Suprapubic skin (tissue), 4 donors: ENCODE measurements at regions not wholly inside any gene's neighbourhood (a gene's known extent, or its start where the extent isn't known, plus 50 kb on each side); places are given as distances from the start of the nearest gene placed in this dataset.
A peak's percentile ranks its signal among the peaks of the same experiment; 100 is the strongest.

Source experiments
- DNase-seq, 2 donors: peaks; one replicate each; pipeline ENCODE4 v3.0.0-alpha.2; 2019; ENCODE audit warnings: low spot score in 2 of 2
- H3K27ac ChIP-seq: fragments of 200-600 bp; sonication (generic); one replicate; pipeline ENCODE4 v1.5.1; 2019
- H3K27me3 ChIP-seq: fragments of 200-600 bp; sonication (generic); one replicate; pipeline ENCODE4 v1.5.1; 2019
- H3K36me3 ChIP-seq: fragments of 200-600 bp; sonication (generic); one replicate; pipeline ENCODE4 v1.5.1; 2019
- H3K4me1 ChIP-seq: fragments of 200-600 bp; sonication (generic); one replicate; pipeline ENCODE4 v1.5.1; 2019
- H3K4me3 ChIP-seq: fragments of 200-600 bp; sonication (generic); one replicate; pipeline ENCODE4 v1.5.1; 2019; ENCODE audit warnings: mild to moderate bottlenecking
- H3K9me3 ChIP-seq: fragments of 200-600 bp; sonication (generic); one replicate; pipeline ENCODE4 v1.5.1; 2019
- EP300 ChIP-seq: sonication (generic); formaldehyde crosslinking; IDR thresholded peaks from one replicate; pipeline ENCODE4 v1.6.1; 2017; ENCODE audit warnings: antibody characterized with exemption
- POLR2A ChIP-seq, 2 donors: fragments of 450-650 bp; IDR thresholded peaks; one replicate each; pipeline ENCODE4 v1.6.1; 2017; ENCODE audit warnings: antibody characterized with exemption in 2 of 2, mild to moderate bottlenecking in 2 of 2, moderate library complexity in 2 of 2
- POLR2AphosphoS5 ChIP-seq, 3 donors: sonication (generic); formaldehyde crosslinking; IDR thresholded peaks; one replicate each; pipeline ENCODE4 v1.6.1; 2017; ENCODE audit warnings: antibody characterized with exemption in 3 of 3
- WGBS: methylation state at CpG from one replicate; pipeline ENCODE4 v1.1.5; 2018; 5-methylcytosine and 5-hydroxymethylcytosine counted together
- TF ChIP-seq, protein P1 (sequence below), 2 donors: fragments of 200-600 bp in 1 of 2; fragments of 450-650 bp in 1 of 2; sonication (generic) in 1 of 2; IDR thresholded peaks; one replicate each; pipeline ENCODE4 v1.5.1; 2016 to 2019; ENCODE audit warnings: antibody characterized with exemption in 2 of 2, mild to moderate bottlenecking in 1 of 2, moderate library complexity in 1 of 2

DNA sequence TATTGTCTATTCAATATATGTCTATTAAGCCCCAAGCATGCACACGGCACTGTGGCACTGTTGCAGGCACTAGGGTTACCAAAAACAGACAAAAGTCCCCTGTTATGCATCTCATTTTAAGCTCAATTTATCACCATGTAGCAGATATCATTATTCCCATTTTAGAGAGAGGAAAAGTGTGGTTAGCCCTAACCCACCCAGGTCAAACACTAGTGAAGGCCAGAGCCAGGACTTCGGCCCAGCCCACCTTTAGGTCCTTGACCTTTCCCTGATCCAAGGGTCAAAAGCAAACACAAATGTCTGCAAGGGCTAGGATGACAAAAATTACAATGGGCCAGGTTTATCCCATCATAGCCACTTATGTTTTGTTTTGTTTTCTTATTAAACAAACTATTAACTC, 130.3 kb upstream of the NUDT7 start:
- Histone ChIP-seq H3K9me3 (no peaks in the 10 kb centered on the region), H3K27me3 (no peaks in the 10 kb centered on the region), H3K4me3 (no peak overlapping the region), H3K36me3 (no peaks in the 10 kb centered on the region), H3K27ac (no peak overlapping the region), H3K4me1 (peaks cover 4% of the 10 kb centered on the region)
- WGBS = 80% methylated on average over 2 of the region's 2 CpGs
- TF ChIP-seq POLR2A (IDR thresholded peaks at IDR 0.05) (no peak), POLR2AphosphoS5 (IDR thresholded peaks at IDR 0.05) (no peak), EP300 (no peak)
- TF ChIP-seq, protein P1, sequence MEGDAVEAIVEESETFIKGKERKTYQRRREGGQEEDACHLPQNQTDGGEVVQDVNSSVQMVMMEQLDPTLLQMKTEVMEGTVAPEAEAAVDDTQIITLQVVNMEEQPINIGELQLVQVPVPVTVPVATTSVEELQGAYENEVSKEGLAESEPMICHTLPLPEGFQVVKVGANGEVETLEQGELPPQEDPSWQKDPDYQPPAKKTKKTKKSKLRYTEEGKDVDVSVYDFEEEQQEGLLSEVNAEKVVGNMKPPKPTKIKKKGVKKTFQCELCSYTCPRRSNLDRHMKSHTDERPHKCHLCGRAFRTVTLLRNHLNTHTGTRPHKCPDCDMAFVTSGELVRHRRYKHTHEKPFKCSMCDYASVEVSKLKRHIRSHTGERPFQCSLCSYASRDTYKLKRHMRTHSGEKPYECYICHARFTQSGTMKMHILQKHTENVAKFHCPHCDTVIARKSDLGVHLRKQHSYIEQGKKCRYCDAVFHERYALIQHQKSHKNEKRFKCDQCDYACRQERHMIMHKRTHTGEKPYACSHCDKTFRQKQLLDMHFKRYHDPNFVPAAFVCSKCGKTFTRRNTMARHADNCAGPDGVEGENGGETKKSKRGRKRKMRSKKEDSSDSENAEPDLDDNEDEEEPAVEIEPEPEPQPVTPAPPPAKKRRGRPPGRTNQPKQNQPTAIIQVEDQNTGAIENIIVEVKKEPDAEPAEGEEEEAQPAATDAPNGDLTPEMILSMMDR (IDR thresholded peaks at IDR 0.05) = no peak
- DNase-seq = no peak

DNA sequence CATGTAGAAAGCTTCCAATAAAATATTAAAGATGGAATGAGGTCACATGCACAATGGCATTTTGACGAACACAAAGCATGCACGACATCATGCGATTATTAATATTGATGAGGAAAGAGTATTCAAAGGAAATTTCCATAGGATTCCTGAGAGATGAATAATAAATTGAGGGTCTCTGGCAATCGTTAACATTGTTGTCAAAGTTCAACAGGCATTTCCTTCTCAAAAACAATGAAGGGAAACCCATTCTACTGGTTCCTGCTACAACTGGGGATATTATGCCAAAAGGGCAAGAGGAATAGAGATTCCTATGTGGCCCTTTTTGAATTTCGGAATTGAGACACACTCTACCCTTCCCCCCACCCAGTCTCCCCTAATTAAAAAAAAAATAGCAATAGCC, 128.3 kb upstream of the NUDT7 start:
- Histone ChIP-seq H3K4me1 (peaks cover 4% of the 10 kb centered on the region), H3K36me3 (no peaks in the 10 kb centered on the region), H3K27me3 (no peaks in the 10 kb centered on the region), H3K4me3 (no peak overlapping the region), H3K27ac (no peak overlapping the region), H3K9me3 (no peaks in the 10 kb centered on the region)
- WGBS = 60% methylated on average over 5 of the region's 5 CpGs
- DNase-seq = no peak
- TF ChIP-seq POLR2A (IDR thresholded peaks at IDR 0.05) = no peak
- TF ChIP-seq POLR2AphosphoS5 (IDR thresholded peaks at IDR 0.05) = no peak
- TF ChIP-seq, protein P1 (IDR thresholded peaks at IDR 0.05) = no peak
- TF ChIP-seq EP300 = no peak

DNA sequence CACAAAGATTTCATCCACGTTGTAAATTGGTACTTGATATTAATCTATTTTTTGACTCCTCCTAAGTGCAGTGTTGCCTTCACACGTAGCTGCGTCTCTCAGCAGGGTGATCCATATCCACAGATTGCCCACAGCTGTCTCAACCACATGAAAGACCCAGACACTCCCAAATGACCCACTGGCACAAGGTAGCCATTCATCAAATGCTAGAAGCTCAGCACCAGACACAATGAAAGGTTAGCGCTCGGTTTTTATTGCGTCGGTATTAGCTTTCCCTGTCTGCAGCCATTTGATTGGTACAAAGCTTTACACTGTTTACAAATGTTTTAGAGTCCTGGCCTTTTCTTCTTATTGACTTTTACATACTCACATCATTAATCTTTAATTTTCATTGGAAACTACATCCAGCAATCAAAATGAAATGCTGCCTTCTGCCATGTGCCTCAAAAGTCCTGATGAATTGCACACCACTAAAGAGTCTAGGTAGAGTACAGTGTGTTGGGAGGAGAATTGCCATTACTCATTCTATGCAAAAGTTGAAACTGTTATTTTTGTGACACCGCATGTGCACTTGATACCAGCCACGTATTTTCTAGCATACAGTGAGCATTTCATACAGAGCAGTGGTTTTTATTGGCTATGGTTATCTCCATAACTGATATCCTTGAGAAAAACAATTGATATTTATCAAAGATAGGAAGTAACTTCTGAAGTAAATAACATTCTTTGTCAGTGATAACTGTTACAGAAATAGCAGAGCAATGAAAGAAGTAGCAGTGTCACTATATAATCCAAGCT, 127.3 kb upstream of the NUDT7 start:
- H3K27me3 ChIP-seq = no peaks in the 10 kb centered on the region
- no peaks in the 10 kb centered on the region for H3K36me3 ChIP-seq
- WGBS = 50% methylated on average over 9 of the region's 9 CpGs
- TF ChIP-seq POLR2AphosphoS5 (IDR thresholded peaks at IDR 0.05) = no peak
- no peak for TF ChIP-seq POLR2A (IDR thresholded peaks at IDR 0.05)
- TF ChIP-seq, protein P1 (IDR thresholded peaks at IDR 0.05) = no peak
- TF ChIP-seq EP300 = no peak
- no peak for DNase-seq
- peaks cover 4% of the 10 kb centered on the region for H3K4me1 ChIP-seq
- no peak overlapping the region for H3K4me3 ChIP-seq
- H3K27ac ChIP-seq = no peak overlapping the region
- H3K9me3 ChIP-seq = no peaks in the 10 kb centered on the region

DNA sequence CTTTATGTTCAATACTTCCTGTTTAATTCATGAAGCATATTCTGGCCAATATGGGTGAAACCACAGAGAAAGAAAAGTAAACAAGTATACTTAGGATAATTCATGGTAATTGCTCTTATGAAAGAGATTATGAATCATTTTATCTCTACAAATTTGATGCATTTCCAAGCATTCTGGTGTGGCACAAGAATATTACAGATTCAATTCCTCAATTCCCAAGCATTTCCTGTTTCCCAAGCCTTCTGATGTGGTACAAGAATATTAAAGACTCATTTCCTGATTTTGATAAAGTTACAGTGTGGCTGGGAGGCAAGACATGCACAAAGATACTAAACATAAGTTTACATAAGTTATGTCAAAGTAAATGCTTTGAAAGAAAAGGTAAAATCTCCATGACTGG, 126.1 kb upstream of the NUDT7 start:
- Histone ChIP-seq H3K27ac (no peak overlapping the region), H3K9me3 (peaks cover 7% of the 10 kb centered on the region), H3K36me3 (no peaks in the 10 kb centered on the region), H3K27me3 (no peaks in the 10 kb centered on the region), H3K4me3 (no peak overlapping the region), H3K4me1 (peaks cover 4% of the 10 kb centered on the region)
- no peak for DNase-seq
- TF ChIP-seq EP300 (no peak), POLR2A (IDR thresholded peaks at IDR 0.05) (no peak)

DNA sequence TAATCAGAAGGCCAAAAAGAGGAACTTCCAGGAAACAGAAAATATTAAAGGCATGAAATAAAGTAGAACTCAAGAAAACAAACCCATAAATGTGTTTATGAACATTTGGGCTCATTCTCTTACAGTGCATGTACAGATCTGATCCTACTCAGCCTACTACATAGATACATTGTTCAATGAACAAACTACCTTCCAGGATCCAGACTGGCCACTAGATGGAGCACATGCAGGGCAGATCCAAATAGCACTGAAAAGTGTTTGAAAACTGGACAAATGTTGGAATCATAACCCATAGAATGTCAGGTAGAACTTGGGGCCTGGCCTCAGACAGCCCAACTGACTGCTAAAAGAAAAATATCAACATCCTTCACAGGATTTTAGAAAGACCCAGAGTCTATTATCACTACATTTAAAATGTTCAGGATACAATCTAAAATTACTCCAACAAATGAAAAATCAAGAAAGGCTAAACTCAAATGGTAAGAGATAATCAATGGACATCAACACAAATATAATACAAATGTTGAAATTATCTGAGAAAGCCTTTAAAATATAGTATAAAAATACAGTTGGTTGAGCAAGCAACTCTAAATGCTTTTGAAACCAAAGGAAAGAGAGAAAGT, 122.4 kb upstream of the NUDT7 start:
- DNase-seq = no peak
- peaks cover 7% of the 10 kb centered on the region for H3K9me3 ChIP-seq
- no peaks in the 10 kb centered on the region for H3K27me3 ChIP-seq
- H3K27ac ChIP-seq = no peak overlapping the region
- H3K4me3 ChIP-seq = no peak overlapping the region
- H3K4me1 ChIP-seq = peaks cover 4% of the 10 kb centered on the region
- no peaks in the 10 kb centered on the region for H3K36me3 ChIP-seq
- TF ChIP-seq, protein P1 (IDR thresholded peaks at IDR 0.05) = peak in 1 of 2 donors; percentile 40
- TF ChIP-seq POLR2A (IDR thresholded peaks at IDR 0.05) (no peak), EP300 (no peak), POLR2AphosphoS5 (IDR thresholded peaks at IDR 0.05) (no peak)
